Ectodermal cell (in vitro differentiated cells): ENCODE measurements at regions not wholly inside any gene's neighbourhood (a gene's known extent, or its start where the extent isn't known, plus 50 kb on each side); places are given as distances from the start of the nearest gene placed in this dataset.

Experiments
- H3K27ac ChIP-seq: 2 replicates; pipeline ENCODE4 v1.7.0; 2013; ENCODE audit warnings: mild to moderate bottlenecking, low read depth, low read length; ENCODE audit not compliant: insufficient read depth, poor library complexity, severe bottlenecking
- H3K27me3 ChIP-seq: 2 replicates; pipeline ENCODE4 v1.7.0; 2013; ENCODE audit warnings: mild to moderate bottlenecking, low read length; ENCODE audit not compliant: insufficient read depth, control insufficient read depth, poor library complexity, severe bottlenecking
- H3K36me3 ChIP-seq: one replicate; pipeline ENCODE4 v1.7.0; 2013; ENCODE audit warnings: low read length; ENCODE audit not compliant: control insufficient read depth, insufficient read depth
- H3K4me1 ChIP-seq: one replicate; pipeline ENCODE4 v1.7.0; 2013; ENCODE audit warnings: low read length; ENCODE audit not compliant: control insufficient read depth, insufficient read depth
- H3K4me3 ChIP-seq: 2 replicates; pipeline ENCODE4 v1.7.0; 2013; ENCODE audit warnings: low read depth, low read length, control low read depth; ENCODE audit not compliant: insufficient read depth
- H3K9me3 ChIP-seq: 2 replicates; pipeline ENCODE4 v1.7.0; 2013; ENCODE audit warnings: mild to moderate bottlenecking, low read length, moderate library complexity; ENCODE audit not compliant: control insufficient read depth
- WGBS, 2 experiments: methylation state at CpG; one replicate each; pipeline ENCODE4 v1.1.7; 2013; ENCODE audit warnings: missing lambda C conversion rate in 2 of 2; 5-methylcytosine and 5-hydroxymethylcytosine counted together

DNA sequence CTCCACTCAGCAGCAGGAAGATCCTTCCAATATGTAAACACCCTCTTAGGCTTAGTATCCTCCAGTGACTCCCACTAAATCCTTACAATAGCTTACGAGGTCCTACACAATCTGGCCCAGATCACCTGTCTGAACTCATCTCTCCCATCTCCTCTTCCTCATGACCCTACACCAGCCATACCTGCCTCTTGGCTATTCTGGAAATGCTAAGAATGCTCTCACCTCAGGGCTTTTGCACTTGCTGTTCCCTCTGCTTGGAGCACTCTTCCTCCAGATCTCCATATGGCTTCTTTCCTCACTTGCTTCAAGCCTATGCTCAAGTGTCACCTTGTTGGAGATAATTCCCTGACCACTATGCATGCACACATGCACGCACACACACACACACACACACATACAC is 50.8 kb upstream of the FRMD4A start:
- 73 to 78% methylated on average over 2 of the region's 2 CpGs for WGBS, 2 experiments
- H3K27me3 ChIP-seq, result no peaks in the 10 kb centered on the region
- H3K36me3 ChIP-seq, result no peaks in the 10 kb centered on the region
- no peak overlapping the region for H3K4me3 ChIP-seq
- H3K4me1 ChIP-seq, result no peaks in the 10 kb centered on the region
- H3K9me3 ChIP-seq, result no peaks in the 10 kb centered on the region
- no peak overlapping the region for H3K27ac ChIP-seq

DNA sequence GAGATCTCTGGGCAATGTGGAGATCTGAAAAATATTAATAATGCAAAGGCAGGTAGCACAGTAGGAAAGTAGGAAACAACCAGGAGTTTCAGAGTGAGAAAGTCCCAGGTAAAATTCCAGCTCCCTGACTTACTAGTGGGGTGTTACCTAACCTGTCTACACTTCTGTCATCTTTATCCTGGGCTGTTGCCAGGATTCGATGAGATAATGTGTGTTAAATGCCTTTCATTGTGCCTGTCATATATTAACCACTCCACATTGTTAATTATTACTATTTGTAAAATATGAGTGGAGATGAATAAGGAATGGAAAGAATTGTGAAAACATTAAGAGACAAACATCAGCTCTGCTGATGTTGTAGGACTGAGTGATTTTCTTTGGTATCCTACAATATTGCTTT is 50.0 kb upstream of the FRMD4A start:
- no CpG with 5 or more reads among the region's 1 CpG for WGBS, 2 experiments
- H3K27me3 ChIP-seq, result no peaks in the 10 kb centered on the region
- no peaks in the 10 kb centered on the region for H3K4me1 ChIP-seq

More for the DNA sequence above, 50.0 kb upstream of the FRMD4A start:
- no peak overlapping the region for H3K4me3 ChIP-seq
- H3K9me3 ChIP-seq, result no peaks in the 10 kb centered on the region
- no peaks in the 10 kb centered on the region for H3K36me3 ChIP-seq
- no peak overlapping the region for H3K27ac ChIP-seq
